Natural killer cell (primary cell): ENCODE measurements at regions not wholly inside any gene's neighbourhood (a gene's known extent, or its start where the extent isn't known, plus 50 kb on each side); places are given as distances from the start of the nearest gene placed in this dataset.

ENCODE experiments used
- ATAC-seq, 3 donors: fragments of 150-1000 bp in 2 of 3; fragments of 200-7000 bp in 1 of 3; cut with Tn5 transposase; 1 replicate in 1 of 3; 2 replicates in 2 of 3; pipeline ENCODE4 v1.10.0; 2021; ENCODE audit warnings: mild to moderate bottlenecking in 2 of 3, moderate library complexity in 2 of 3
- DNase-seq, 2 donors: peaks; one replicate each; pipeline versions ENCODE4 v3.0.0 to v3.0.0-alpha.2; 2013 to 2021; ENCODE audit warnings: mixed read lengths in 1 of 2
- H3K27ac ChIP-seq: one replicate; pipeline ENCODE4 v1.5.1; 2013; ENCODE audit warnings: mild to moderate bottlenecking, low read length
- H3K27me3 ChIP-seq: one replicate; pipeline ENCODE4 v1.6.1; 2013; ENCODE audit warnings: low read length; ENCODE audit not compliant: control insufficient read depth, insufficient read depth
- H3K36me3 ChIP-seq: one replicate; pipeline ENCODE4 v1.6.1; 2013; ENCODE audit warnings: low read length; ENCODE audit not compliant: control insufficient read depth, insufficient read depth
- H3K4me1 ChIP-seq: one replicate; pipeline ENCODE4 v1.6.1; 2013; ENCODE audit warnings: low read length; ENCODE audit not compliant: control insufficient read depth, insufficient read depth
- H3K4me3 ChIP-seq: one replicate; pipeline ENCODE4 v1.5.1; 2013; ENCODE audit warnings: low read length
- H3K9me3 ChIP-seq: one replicate; pipeline ENCODE4 v1.6.1; 2013; ENCODE audit warnings: low read length; ENCODE audit not compliant: control insufficient read depth, insufficient read depth
- H3K27ac Mint-ChIP-seq, 2 donors: one replicate each; pipeline ENCODE4 v1.8.0; 2022; ENCODE audit warnings: mild to moderate bottlenecking in 2 of 2, mixed read lengths in 2 of 2, moderate library complexity in 1 of 2
- H3K27me3 Mint-ChIP-seq, 2 donors: one replicate each; pipeline ENCODE4 v1.8.0; 2022; ENCODE audit warnings: low read depth in 2 of 2, mixed read lengths in 2 of 2
- H3K36me3 Mint-ChIP-seq: one replicate; pipeline ENCODE4 v1.8.0; 2022; ENCODE audit warnings: mixed read lengths
- H3K4me1 Mint-ChIP-seq, 2 donors: one replicate each; pipeline ENCODE4 v1.8.0; 2022; ENCODE audit warnings: mixed read lengths in 2 of 2
- H3K4me3 Mint-ChIP-seq: one replicate; pipeline ENCODE4 v1.8.0; 2022; ENCODE audit warnings: mild to moderate bottlenecking, moderate library complexity, mixed read lengths
- H3K9me3 Mint-ChIP-seq, 2 donors: one replicate each; pipeline ENCODE4 v1.8.0; 2022; ENCODE audit warnings: mixed read lengths in 2 of 2
- WGBS: methylation state at CpG from one replicate; pipeline ENCODE4 v1.1.7; 2013; ENCODE audit warnings: missing lambda C conversion rate; ENCODE audit not compliant: insufficient coverage; 5-methylcytosine and 5-hydroxymethylcytosine counted together
- intact Hi-C: fragments of 100-400 bp; cut with micrococcal nuclease; formaldehyde crosslinking; loops from one replicate; pipeline ENCODE4 v1.14.2; 2022
- TF ChIP-seq, protein P1 (sequence below): fragments of 200-600 bp; IDR thresholded peaks from one replicate; pipeline ENCODE4 v1.8.0; 2022; ENCODE audit warnings: antibody characterized with exemption

DNA sequence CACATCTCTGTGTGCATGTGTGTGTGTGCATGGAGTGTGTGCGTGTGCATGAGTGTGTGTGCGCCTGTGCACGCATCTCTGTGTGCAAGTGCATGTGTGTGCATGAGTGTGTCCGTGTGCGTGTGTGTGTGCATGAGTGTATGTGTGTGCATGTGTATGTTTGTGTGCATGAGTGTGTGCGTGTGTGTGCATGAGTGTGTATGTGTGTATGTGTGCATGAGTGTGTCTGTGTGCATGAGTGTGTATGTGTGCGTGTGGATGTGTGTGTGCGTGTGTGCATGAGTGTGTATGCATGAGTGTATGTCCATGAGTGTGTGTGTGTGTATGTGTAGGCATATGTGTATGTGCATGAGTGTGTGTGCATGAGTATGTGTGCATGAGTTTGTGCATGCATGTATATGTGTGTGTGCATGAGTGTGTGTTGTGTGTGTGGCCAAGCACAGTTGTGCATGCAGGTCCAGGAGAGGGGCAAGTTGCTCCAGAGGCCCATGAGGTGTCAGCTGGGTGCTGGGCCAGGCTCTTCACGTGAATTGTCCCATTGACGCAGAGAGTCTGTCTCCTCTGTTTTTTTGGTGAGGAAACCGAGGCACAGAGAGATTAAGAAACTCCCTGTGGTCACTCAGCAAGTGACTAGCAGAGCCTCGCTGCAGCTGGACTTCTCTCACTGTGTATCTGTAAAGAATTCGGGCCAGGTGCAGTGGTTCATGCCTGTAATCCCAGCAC lies 75.5 kb downstream of the ASB1 start:
- Histone ChIP-seq H3K9me3 (no peaks in the 10 kb centered on the region), H3K27ac (no peak overlapping the region), H3K4me1 (no peaks in the 10 kb centered on the region), H3K4me3 (no peak overlapping the region), H3K36me3 (no peaks in the 10 kb centered on the region), H3K27me3 (no peaks in the 10 kb centered on the region)
- WGBS: 94% methylated on average over 13 of the region's 13 CpGs
- no peak overlapping the region for H3K4me3 Mint-ChIP-seq
- H3K9me3 Mint-ChIP-seq: no peaks in the 10 kb centered on the region
- no peak overlapping the region for H3K27ac Mint-ChIP-seq
- no peaks in the 10 kb centered on the region for H3K27me3 Mint-ChIP-seq
- ATAC-seq (peak in 1 of 3 donors; percentile 14), DNase-seq (no peak)
- no peaks in the 10 kb centered on the region for H3K36me3 Mint-ChIP-seq
- H3K4me1 Mint-ChIP-seq: no peaks in the 10 kb centered on the region
- TF ChIP-seq, protein P1, sequence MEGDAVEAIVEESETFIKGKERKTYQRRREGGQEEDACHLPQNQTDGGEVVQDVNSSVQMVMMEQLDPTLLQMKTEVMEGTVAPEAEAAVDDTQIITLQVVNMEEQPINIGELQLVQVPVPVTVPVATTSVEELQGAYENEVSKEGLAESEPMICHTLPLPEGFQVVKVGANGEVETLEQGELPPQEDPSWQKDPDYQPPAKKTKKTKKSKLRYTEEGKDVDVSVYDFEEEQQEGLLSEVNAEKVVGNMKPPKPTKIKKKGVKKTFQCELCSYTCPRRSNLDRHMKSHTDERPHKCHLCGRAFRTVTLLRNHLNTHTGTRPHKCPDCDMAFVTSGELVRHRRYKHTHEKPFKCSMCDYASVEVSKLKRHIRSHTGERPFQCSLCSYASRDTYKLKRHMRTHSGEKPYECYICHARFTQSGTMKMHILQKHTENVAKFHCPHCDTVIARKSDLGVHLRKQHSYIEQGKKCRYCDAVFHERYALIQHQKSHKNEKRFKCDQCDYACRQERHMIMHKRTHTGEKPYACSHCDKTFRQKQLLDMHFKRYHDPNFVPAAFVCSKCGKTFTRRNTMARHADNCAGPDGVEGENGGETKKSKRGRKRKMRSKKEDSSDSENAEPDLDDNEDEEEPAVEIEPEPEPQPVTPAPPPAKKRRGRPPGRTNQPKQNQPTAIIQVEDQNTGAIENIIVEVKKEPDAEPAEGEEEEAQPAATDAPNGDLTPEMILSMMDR: no peak
- intact Hi-C loops: no loop called here

DNA sequence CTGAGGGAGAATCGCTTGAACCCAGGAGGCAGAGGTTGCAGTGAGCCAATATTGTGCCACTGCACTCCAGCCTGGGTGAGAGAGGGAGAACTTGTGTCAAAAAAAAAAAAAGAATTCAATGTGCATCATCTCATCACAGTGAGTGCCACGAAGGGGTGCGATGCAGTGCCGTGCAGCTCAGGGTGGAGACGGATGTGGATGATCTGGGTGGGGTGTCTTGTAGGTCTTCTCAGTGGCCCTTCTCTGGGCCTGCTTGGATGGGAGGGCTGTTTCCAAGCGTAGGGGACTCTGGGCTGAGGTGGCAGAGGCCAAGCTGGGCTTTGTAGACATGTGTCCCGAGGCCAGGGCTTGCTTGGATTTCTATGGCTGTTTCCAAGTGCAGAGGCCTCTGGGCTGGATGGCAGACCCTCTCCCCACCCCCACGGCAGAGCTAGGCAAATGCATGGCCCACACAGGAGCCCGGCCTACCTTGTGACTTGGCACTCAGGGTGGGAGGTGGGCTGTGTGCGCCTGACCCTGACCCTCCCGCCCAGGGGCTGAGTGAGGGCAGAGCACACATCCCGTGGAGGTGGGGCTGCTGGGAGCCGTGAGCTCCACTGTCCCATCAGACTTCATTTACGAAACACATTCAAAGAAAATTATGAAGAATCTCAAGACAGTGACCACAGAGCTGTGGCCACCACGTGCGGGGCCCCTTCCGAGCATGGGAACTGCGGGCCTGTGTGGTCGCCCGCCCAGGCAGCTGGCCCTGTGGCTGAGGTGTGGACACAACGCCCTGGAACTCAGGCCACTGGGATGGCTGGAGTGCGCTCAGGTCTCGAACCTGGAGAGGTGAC lies 76.4 kb downstream of the ASB1 start:
- intact Hi-C loops: no loop called here
- Mint-ChIP-seq H3K4me1 (no peaks in the 10 kb centered on the region), H3K4me3 (no peak overlapping the region), H3K9me3 (no peaks in the 10 kb centered on the region), H3K36me3 (no peaks in the 10 kb centered on the region), H3K27me3 (no peaks in the 10 kb centered on the region), H3K27ac (no peak overlapping the region)
- no peaks in the 10 kb centered on the region for H3K27me3 ChIP-seq
- no peak overlapping the region for H3K4me3 ChIP-seq
- TF ChIP-seq, protein P1: no peak
- H3K9me3 ChIP-seq: no peaks in the 10 kb centered on the region
- ATAC-seq (no peak), DNase-seq (no peak)
- no peaks in the 10 kb centered on the region for H3K4me1 ChIP-seq
- H3K27ac ChIP-seq: no peak overlapping the region
- no peaks in the 10 kb centered on the region for H3K36me3 ChIP-seq
- 87% methylated on average over 23 of the region's 23 CpGs for WGBS

DNA sequence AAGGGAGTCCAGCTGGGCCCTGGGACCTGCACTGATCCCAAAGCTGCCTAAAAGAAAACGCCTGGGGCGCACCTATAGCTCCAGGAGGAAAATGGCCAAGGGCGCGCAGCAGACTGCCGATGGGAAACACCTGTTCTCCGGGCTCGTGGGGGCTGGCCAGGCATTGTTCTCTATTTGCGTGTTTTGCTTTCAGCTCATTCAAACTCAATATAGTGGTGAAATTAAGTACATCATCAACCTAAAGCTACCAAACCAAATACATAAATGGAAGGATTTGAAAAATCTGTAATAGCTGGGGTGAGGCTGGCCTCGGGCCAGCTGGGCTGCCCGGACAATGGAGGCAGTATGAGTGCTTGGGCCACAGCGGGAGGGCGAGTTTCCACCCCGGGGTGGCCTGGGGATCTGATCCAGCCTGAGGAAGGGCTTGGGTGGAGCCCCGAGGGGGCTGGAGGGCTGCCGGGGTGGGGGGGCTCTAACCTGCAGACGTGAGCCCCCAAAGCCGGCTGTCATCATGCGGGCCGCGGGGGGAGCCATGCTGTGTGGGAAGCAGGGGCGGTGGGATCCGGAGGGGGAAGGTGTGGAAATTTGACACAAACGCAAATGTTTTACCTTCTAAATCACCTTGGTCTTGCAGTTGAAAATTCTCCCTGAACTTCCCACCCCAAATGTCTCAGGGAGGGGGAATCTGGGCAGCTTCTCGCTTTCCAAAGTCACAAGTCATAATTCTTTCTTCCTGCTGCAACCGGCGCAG lies 77.6 kb downstream of the ASB1 start:
- Histone ChIP-seq H3K36me3 (no peaks in the 10 kb centered on the region), H3K9me3 (no peaks in the 10 kb centered on the region), H3K4me1 (no peaks in the 10 kb centered on the region), H3K27me3 (no peaks in the 10 kb centered on the region), H3K27ac (no peak overlapping the region), H3K4me3 (no peak overlapping the region)
- ATAC-seq: no peak
- H3K27ac Mint-ChIP-seq: no peak overlapping the region
- intact Hi-C loops: no loop called here
- no peaks in the 10 kb centered on the region for H3K4me1 Mint-ChIP-seq
- TF ChIP-seq, protein P1: no peak
- no peak for DNase-seq
- H3K4me3 Mint-ChIP-seq: no peak overlapping the region
- H3K36me3 Mint-ChIP-seq: no peaks in the 10 kb centered on the region
- WGBS: 89% methylated on average over 21 of the region's 26 CpGs
- H3K27me3 Mint-ChIP-seq: no peaks in the 10 kb centered on the region
- no peaks in the 10 kb centered on the region for H3K9me3 Mint-ChIP-seq
